ENCODE measurements at regions not wholly inside any gene's neighbourhood (a gene's known extent, or its start where the extent isn't known, plus 50 kb on each side); places are given as distances from the start of the nearest gene placed in this dataset.

DNA sequence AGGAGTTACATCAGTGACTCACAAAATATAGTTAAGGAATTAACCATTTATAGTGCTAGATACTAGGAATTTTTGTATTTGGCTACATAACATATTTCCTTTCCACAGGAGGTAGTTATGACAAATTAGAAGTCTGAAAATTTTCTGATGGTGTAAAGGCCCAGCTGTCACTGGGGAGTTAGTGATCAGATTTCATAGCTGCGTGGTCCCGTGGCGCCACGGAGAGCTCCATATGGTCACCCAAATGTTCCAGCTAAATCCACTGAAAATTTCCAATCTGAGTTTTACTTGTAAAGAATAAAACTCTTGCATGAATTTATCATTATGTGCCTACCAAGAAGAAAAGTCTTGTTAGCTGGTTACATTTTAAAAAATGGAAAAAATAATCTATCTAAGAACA lies 368.9 kb upstream of the PLSCR5 start:
- DNase-seq (ENCODE audit: low read depth, low spot score) (no peak), ATAC-seq (no peak)
- POLR2A ChIA-PET, result no interaction called here
- no TSS peak for BruUV-seq (replicated peaks)
- no peak overlapping the region for H3K9ac ChIP-seq (ENCODE audit: low read length)
- no peaks in the 10 kb centered on the region for H3K27me3 ChIP-seq (ENCODE audit: insufficient read depth, low read length)
- CTCF ChIA-PET, result no interaction called here
- H3K4me2 ChIP-seq (ENCODE audit: low read length), result no peak overlapping the region
- intact Hi-C loops (cut with micrococcal nuclease), result no loop called here
- H3K9me2 ChIP-seq (ENCODE audit: insufficient read depth), result no peaks in the 10 kb centered on the region
- no peaks in the 10 kb centered on the region for H3K36me3 ChIP-seq (ENCODE audit: control insufficient read depth in 1 of 2, insufficient read depth in 2 of 2, low read length in 2 of 2)
- no peaks in the 10 kb centered on the region for H3K9me3 ChIP-seq (ENCODE audit: control insufficient read depth in 1 of 2, insufficient read depth in 1 of 2, low read depth in 1 of 2, low read length in 2 of 2)
- no peak overlapping the region for H3K4me3 ChIP-seq (replicated peaks in 1 of 2; ENCODE audit: low read depth in 1 of 2, low read length in 2 of 2)
- H3K4me1 ChIP-seq (ENCODE audit: control insufficient read depth in 1 of 2, insufficient read depth in 2 of 2, low read length in 2 of 2), result peaks cover 1 to 5% of the 10 kb centered on the region in 2 experiments; a peak in 3 of 4 replicates
- no peak for TF ChIP-seq EGR1 (IDR thresholded peaks at IDR 0.05; ENCODE audit: low read depth)
- no peak for TF ChIP-seq MAX (IDR thresholded peaks at IDR 0.05)
- no peak for TF ChIP-seq CBX3 (IDR thresholded peaks at IDR 0.05; ENCODE audit: low read depth)
- TF ChIP-seq, protein P1, sequence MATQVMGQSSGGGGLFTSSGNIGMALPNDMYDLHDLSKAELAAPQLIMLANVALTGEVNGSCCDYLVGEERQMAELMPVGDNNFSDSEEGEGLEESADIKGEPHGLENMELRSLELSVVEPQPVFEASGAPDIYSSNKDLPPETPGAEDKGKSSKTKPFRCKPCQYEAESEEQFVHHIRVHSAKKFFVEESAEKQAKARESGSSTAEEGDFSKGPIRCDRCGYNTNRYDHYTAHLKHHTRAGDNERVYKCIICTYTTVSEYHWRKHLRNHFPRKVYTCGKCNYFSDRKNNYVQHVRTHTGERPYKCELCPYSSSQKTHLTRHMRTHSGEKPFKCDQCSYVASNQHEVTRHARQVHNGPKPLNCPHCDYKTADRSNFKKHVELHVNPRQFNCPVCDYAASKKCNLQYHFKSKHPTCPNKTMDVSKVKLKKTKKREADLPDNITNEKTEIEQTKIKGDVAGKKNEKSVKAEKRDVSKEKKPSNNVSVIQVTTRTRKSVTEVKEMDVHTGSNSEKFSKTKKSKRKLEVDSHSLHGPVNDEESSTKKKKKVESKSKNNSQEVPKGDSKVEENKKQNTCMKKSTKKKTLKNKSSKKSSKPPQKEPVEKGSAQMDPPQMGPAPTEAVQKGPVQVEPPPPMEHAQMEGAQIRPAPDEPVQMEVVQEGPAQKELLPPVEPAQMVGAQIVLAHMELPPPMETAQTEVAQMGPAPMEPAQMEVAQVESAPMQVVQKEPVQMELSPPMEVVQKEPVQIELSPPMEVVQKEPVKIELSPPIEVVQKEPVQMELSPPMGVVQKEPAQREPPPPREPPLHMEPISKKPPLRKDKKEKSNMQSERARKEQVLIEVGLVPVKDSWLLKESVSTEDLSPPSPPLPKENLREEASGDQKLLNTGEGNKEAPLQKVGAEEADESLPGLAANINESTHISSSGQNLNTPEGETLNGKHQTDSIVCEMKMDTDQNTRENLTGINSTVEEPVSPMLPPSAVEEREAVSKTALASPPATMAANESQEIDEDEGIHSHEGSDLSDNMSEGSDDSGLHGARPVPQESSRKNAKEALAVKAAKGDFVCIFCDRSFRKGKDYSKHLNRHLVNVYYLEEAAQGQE (IDR thresholded peaks at IDR 0.05; ENCODE audit: low read depth), result no peak
- TF ChIP-seq ATF3 (IDR thresholded peaks at IDR 0.05), result no peak
- no peak for TF ChIP-seq SRF (IDR thresholded peaks at IDR 0.05; ENCODE audit: low read depth)
- no peak for TF ChIP-seq ELF1 (IDR thresholded peaks at IDR 0.05; ENCODE audit: borderline replicate concordance, low read depth)
- no peak for TF ChIP-seq ZBTB33 (IDR thresholded peaks at IDR 0.05; ENCODE audit: extremely low read depth, insufficient replicate concordance, low read length)
- TF ChIP-seq YY1 (IDR thresholded peaks at IDR 0.05; ENCODE audit: extremely low read depth, insufficient replicate concordance, low read depth, low read length), result no peak
- no peak for TF ChIP-seq FOSL1 (IDR thresholded peaks at IDR 0.05; ENCODE audit: low read depth)
- TF ChIP-seq CEBPB (IDR thresholded peaks at IDR 0.05; ENCODE audit: low read depth), result no peak
- H2AFZ ChIP-seq (ENCODE audit: low read depth, low read length, poor library complexity, severe bottlenecking), result no peak overlapping the region
- RAD21 ChIA-PET (ENCODE audit: low non-redundant PET in 1 of 2, low total read pairs in 2 of 2, uncharacterized antibody in 2 of 2, unreplicated experiment in 2 of 2), result no interaction called here
- H3K27ac ChIP-seq (ENCODE audit: low read depth, low read length), result no peak overlapping the region
- no peaks in the 10 kb centered on the region for H4K20me1 ChIP-seq (ENCODE audit: insufficient read depth)
- H3K79me2 ChIP-seq (ENCODE audit: insufficient read depth, low read length), result no peaks in the 10 kb centered on the region
